ENCODE measurements at regions not wholly inside any gene's neighbourhood (a gene's known extent, or its start where the extent isn't known, plus 50 kb on each side); places are given as distances from the start of the nearest gene placed in this dataset.
"Not testable (repeated sequence)": the region's sequence is repeated elsewhere in the genome, so short reads cannot be mapped to it uniquely, and the experiment has no call there.

- no peak overlapping the region for H3K4me3 ChIP-seq (ENCODE audit: low read depth, low read length)
- DNase-seq (ENCODE audit: low read depth): no peak
Observed at GRCh38 chr14:97806891-97807290, 1009.7 kb downstream of the VRK1 start.

GRCh38 chr14:97808541-97808940, 1011.4 kb downstream of the VRK1 start:
- DNase-seq (ENCODE audit: low read depth); H3K4me3 ChIP-seq (ENCODE audit: low read depth, low read length): not testable (repeated sequence)

GRCh38 chr14:97813556-97813955, 1016.4 kb downstream of the VRK1 start:
- no peak overlapping the region for H3K4me3 ChIP-seq (ENCODE audit: low read depth, low read length)
- DNase-seq (ENCODE audit: low read depth): no peak

GRCh38 chr14:97820781-97821180, 1023.6 kb downstream of the VRK1 start:
- no peak overlapping the region for H3K4me3 ChIP-seq (ENCODE audit: low read depth, low read length)
- DNase-seq (ENCODE audit: low read depth): no peak

- DNase-seq (ENCODE audit: low read depth): no peak
- no peak overlapping the region for H3K4me3 ChIP-seq (ENCODE audit: low read depth, low read length)
Observed at GRCh38 chr14:97824218-97824617, 1027.0 kb downstream of the VRK1 start.

- H3K4me3 ChIP-seq (ENCODE audit: low read depth, low read length): no peak overlapping the region
- DNase-seq (ENCODE audit: low read depth): no peak
Observed at GRCh38 chr14:97827746-97828145, 1030.6 kb downstream of the VRK1 start.

- no peak overlapping the region for H3K4me3 ChIP-seq (ENCODE audit: low read depth, low read length)
- no peak for DNase-seq (ENCODE audit: low read depth)
Observed at GRCh38 chr14:97832776-97833175, 1035.6 kb downstream of the VRK1 start.

GRCh38 chr14:97838986-97839385, 1041.8 kb downstream of the VRK1 start:
- no peak for DNase-seq (ENCODE audit: low read depth)
- no peak overlapping the region for H3K4me3 ChIP-seq (ENCODE audit: low read depth, low read length)

GRCh38 chr14:97840159-97840558, 1043.0 kb downstream of the VRK1 start:
- no peak for DNase-seq (ENCODE audit: low read depth)
- no peak overlapping the region for H3K4me3 ChIP-seq (ENCODE audit: low read depth, low read length)

- H3K4me3 ChIP-seq (ENCODE audit: low read depth, low read length): no peak overlapping the region
- no peak for DNase-seq (ENCODE audit: low read depth)
Observed at GRCh38 chr14:97841762-97842161, 1044.6 kb downstream of the VRK1 start.

GRCh38 chr14:97843066-97843465, 1045.9 kb downstream of the VRK1 start:
- H3K4me3 ChIP-seq (ENCODE audit: low read depth, low read length): no peak overlapping the region
- DNase-seq (ENCODE audit: low read depth): no peak

GRCh38 chr14:97844042-97844441, 1046.9 kb downstream of the VRK1 start:
- no peak for DNase-seq (ENCODE audit: low read depth)
- no peak overlapping the region for H3K4me3 ChIP-seq (ENCODE audit: low read depth, low read length)

GRCh38 chr14:97846156-97846555, 1049.0 kb downstream of the VRK1 start:
- no peak for DNase-seq (ENCODE audit: low read depth)
- H3K4me3 ChIP-seq (ENCODE audit: low read depth, low read length): no peak overlapping the region

- no peak overlapping the region for H3K4me3 ChIP-seq (ENCODE audit: low read depth, low read length)
- no peak for DNase-seq (ENCODE audit: low read depth)
Observed at GRCh38 chr14:97848317-97848980, 1051.3 kb downstream of the VRK1 start.

- H3K4me3 ChIP-seq (ENCODE audit: low read depth, low read length): no peak overlapping the region
- no peak for DNase-seq (ENCODE audit: low read depth)
Observed at GRCh38 chr14:97850466-97850865, 1053.3 kb downstream of the VRK1 start.

- DNase-seq (ENCODE audit: low read depth): no peak
- no peak overlapping the region for H3K4me3 ChIP-seq (ENCODE audit: low read depth, low read length)
Observed at GRCh38 chr14:97850886-97851285, 1053.7 kb downstream of the VRK1 start.

GRCh38 chr14:97851428-97851995, 1054.3 kb downstream of the VRK1 start:
- no peak overlapping the region for H3K4me3 ChIP-seq (ENCODE audit: low read depth, low read length)
- DNase-seq (ENCODE audit: low read depth): no peak

GRCh38 chr14:97854918-97855317, 1057.7 kb downstream of the VRK1 start:
- no peak overlapping the region for H3K4me3 ChIP-seq (ENCODE audit: low read depth, low read length)
- no peak for DNase-seq (ENCODE audit: low read depth)

- no peak overlapping the region for H3K4me3 ChIP-seq (ENCODE audit: low read depth, low read length)
- no peak for DNase-seq (ENCODE audit: low read depth)
Observed at GRCh38 chr14:97866195-97866594, 1069.0 kb downstream of the VRK1 start.

GRCh38 chr14:97866664-97867063, 1069.5 kb downstream of the VRK1 start:
- no peak overlapping the region for H3K4me3 ChIP-seq (ENCODE audit: low read depth, low read length)
- no peak for DNase-seq (ENCODE audit: low read depth)

GRCh38 chr14:97873291-97873690, 1076.1 kb downstream of the VRK1 start:
- no peak for DNase-seq (ENCODE audit: low read depth)
- H3K4me3 ChIP-seq (ENCODE audit: low read depth, low read length): no peak overlapping the region
